Bronchial epithelial cell (primary cell): ENCODE measurements at regions not wholly inside any gene's neighbourhood (a gene's known extent, or its start where the extent isn't known, plus 50 kb on each side); places are given as distances from the start of the nearest gene placed in this dataset.

ENCODE experiments used
- DNase-seq: peaks from one replicate; pipeline ENCODE4 v3.0.0-alpha.2; 2010; ENCODE audit warnings: low read depth
- FAIRE-seq: peaks from 2 replicates; lab custom pipeline; 2011; peaks lifted over from hg19 to GRCh38; lab: Jason Lieb, UNC
- H3K27me3 ChIP-seq: 2 replicates; pipeline ENCODE4 v1.5.1; 2011; ENCODE audit warnings: low read length; ENCODE audit not compliant: control insufficient read depth, insufficient read depth
- H3K36me3 ChIP-seq: 2 replicates; pipeline ENCODE4 v1.5.1; 2011; ENCODE audit warnings: low read length; ENCODE audit not compliant: control insufficient read depth, insufficient read depth
- H3K4me3 ChIP-seq: 2 replicates; pipeline ENCODE4 v1.5.1; 2011; ENCODE audit warnings: mild to moderate bottlenecking, low read depth, low read length, control low read depth
- CTCF ChIP-seq: IDR thresholded peaks from 2 replicates; pipeline ENCODE4 v1.5.1; 2011; ENCODE audit warnings: mild to moderate bottlenecking, moderate library complexity, low read length, control low read depth, inconsistent platforms; ENCODE audit not compliant: insufficient read depth, severe bottlenecking

GRCh38 chr20:24166412-24166811, 177.8 kb upstream of the GGTLC1 start:
- FAIRE-seq = no peak
- no peak for TF ChIP-seq CTCF
- DNase-seq = no peak
- Histone ChIP-seq H3K4me3 (no peak overlapping the region), H3K36me3 (no peaks in the 10 kb centered on the region), H3K27me3 (no peaks in the 10 kb centered on the region)

GRCh38 chr20:24166123-24166381, 177.5 kb upstream of the GGTLC1 start:
- FAIRE-seq = no peak
- DNase-seq = no peak
- no peaks in the 10 kb centered on the region for H3K27me3 ChIP-seq
- H3K4me3 ChIP-seq = no peak overlapping the region
- no peaks in the 10 kb centered on the region for H3K36me3 ChIP-seq
- TF ChIP-seq CTCF = no peak

- DNase-seq (no peak), FAIRE-seq (no peak)
- Histone ChIP-seq H3K4me3 (no peak overlapping the region), H3K36me3 (no peaks in the 10 kb centered on the region), H3K27me3 (no peaks in the 10 kb centered on the region)
- no peak for TF ChIP-seq CTCF
These were observed 176.9 kb upstream of the GGTLC1 start for GRCh38 chr20:24165301-24166122.

DNA sequence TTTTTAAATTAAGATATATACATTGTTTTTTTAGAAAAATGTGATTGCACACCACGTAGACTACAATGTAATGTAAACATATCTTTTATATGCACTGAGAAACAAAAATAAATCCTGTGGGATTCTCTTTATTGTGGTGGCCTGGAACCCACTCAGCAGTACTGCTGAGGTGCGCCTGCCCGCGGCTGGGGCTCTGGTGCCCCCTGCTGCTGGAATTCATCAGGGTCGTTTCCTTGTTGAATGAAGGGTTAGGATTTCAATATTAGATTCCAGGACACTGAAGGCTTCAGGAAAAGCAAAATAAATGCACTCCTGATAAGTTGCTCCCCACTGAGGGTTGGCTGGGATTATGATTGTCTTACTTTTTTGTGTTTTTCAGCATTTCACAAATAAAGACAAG, 175.8 kb upstream of the GGTLC1 start:
- no peak for FAIRE-seq
- peak; percentile 59 for TF ChIP-seq CTCF
- DNase-seq = peak; percentile 22
- no peaks in the 10 kb centered on the region for H3K36me3 ChIP-seq
- no peak overlapping the region for H3K4me3 ChIP-seq
- no peaks in the 10 kb centered on the region for H3K27me3 ChIP-seq

DNA sequence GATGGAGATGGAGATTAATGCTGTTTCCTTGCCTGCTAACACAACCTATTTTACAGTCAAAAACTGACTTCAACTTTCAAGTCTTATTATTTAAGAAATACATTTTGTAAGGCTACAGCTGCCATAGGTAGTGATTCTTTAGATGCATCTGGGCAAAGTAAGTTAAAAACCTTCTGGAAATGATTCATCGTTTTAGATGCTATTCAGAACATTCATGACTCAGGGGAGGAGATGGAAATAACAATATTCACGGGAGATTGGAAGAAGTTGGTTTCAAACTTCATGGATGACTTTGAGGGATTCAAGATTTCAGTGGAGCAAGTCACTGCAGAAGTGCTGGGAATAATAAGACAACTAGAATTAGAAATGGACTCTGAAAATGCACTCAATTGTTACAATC, 174.9 kb upstream of the GGTLC1 start:
- no peak for TF ChIP-seq CTCF
- no peaks in the 10 kb centered on the region for H3K27me3 ChIP-seq
- H3K4me3 ChIP-seq = no peak overlapping the region
- DNase-seq = peak; percentile 63
- H3K36me3 ChIP-seq = no peaks in the 10 kb centered on the region
- FAIRE-seq = no peak
